Activated B cell treated with CpG ODN at 0.5 μM for 24 hours (primary cell): ENCODE measurements at regions not wholly inside any gene's neighbourhood (a gene's known extent, or its start where the extent isn't known, plus 50 kb on each side); places are given as distances from the start of the nearest gene placed in this dataset.

ENCODE experiments used
- ATAC-seq: fragments of 200-7000 bp; cut with Tn5 transposase; one replicate; pipeline ENCODE4 v1.10.0; 2021; ENCODE audit warnings: low read depth, mild to moderate bottlenecking, moderate library complexity
- CTCF ChIA-PET: fragments of 350-600 bp; sonication (Branson Sonifier 250); formaldehyde crosslinking; loops from one replicate; lab custom pipeline; 2021; ENCODE audit warnings: antibody characterized with exemption; lab: Charles Lee
- POLR2A ChIA-PET: fragments of 350-600 bp; sonication (Branson Sonifier 250); formaldehyde crosslinking; loops from one replicate; lab custom pipeline; 2021; ENCODE audit warnings: antibody characterized with exemption; lab: Charles Lee
- DNase-seq: peaks from one replicate; pipeline ENCODE4 v3.0.0; 2022
- H3K27ac Mint-ChIP-seq: one replicate; pipeline ENCODE4 v1.8.0; 2020; ENCODE audit warnings: mixed read lengths
- H3K27me3 Mint-ChIP-seq: one replicate; pipeline ENCODE4 v1.8.0; 2021; ENCODE audit warnings: mixed read lengths
- H3K36me3 Mint-ChIP-seq: one replicate; pipeline ENCODE4 v1.8.0; 2021; ENCODE audit warnings: low read depth, mixed read lengths
- H3K4me1 Mint-ChIP-seq: one replicate; pipeline ENCODE4 v1.8.0; 2021; ENCODE audit warnings: mixed read lengths
- H3K4me3 Mint-ChIP-seq: one replicate; pipeline ENCODE4 v1.8.0; 2020; ENCODE audit warnings: mild to moderate bottlenecking, mixed read lengths
- H3K9me3 Mint-ChIP-seq: one replicate; pipeline ENCODE4 v1.8.0; 2020; ENCODE audit warnings: mixed read lengths
- CTCF ChIP-seq: fragments of 200-600 bp; IDR thresholded peaks from one replicate; pipeline ENCODE4 v1.8.0; 2022; ENCODE audit warnings: antibody characterized with exemption, mild to moderate bottlenecking
- intact Hi-C: fragments of 100-400 bp; cut with micrococcal nuclease; formaldehyde crosslinking; loops from one replicate; pipeline ENCODE4 v1.15.1; 2024

- H3K36me3 Mint-ChIP-seq = no peaks in the 10 kb centered on the region
- intact Hi-C loops = no loop called here
- H3K9me3 Mint-ChIP-seq = peaks cover 3% of the 10 kb centered on the region
Observed at GRCh38 chr4:167524091-167524490, 289.8 kb upstream of the SPOCK3 start.

GRCh38 chr4:167537761-167538160, 303.5 kb upstream of the SPOCK3 start:
- POLR2A ChIA-PET = no interaction called here
- no peak overlapping the region for H3K4me3 Mint-ChIP-seq
- intact Hi-C loops = no loop called here

More at GRCh38 chr4:167524091-167524490, 289.8 kb upstream of the SPOCK3 start:
- no peaks in the 10 kb centered on the region for H3K27me3 Mint-ChIP-seq
- H3K4me3 Mint-ChIP-seq = no peak overlapping the region
- POLR2A ChIA-PET = no interaction called here
- no peak overlapping the region for H3K27ac Mint-ChIP-seq
- CTCF ChIA-PET = no interaction called here
- no peaks in the 10 kb centered on the region for H3K4me1 Mint-ChIP-seq
- ATAC-seq = no peak
- TF ChIP-seq CTCF = no peak
- DNase-seq = no peak

GRCh38 chr4:167541286-167541685, 307.0 kb upstream of the SPOCK3 start:
- H3K4me1 Mint-ChIP-seq = no peaks in the 10 kb centered on the region
- POLR2A ChIA-PET = no interaction called here
- H3K4me3 Mint-ChIP-seq = no peak overlapping the region

More at GRCh38 chr4:167537761-167538160, 303.5 kb upstream of the SPOCK3 start:
- ATAC-seq (no peak), DNase-seq (no peak)
- TF ChIP-seq CTCF = no peak
- Mint-ChIP-seq H3K9me3 (peaks cover 9% of the 10 kb centered on the region), H3K36me3 (no peaks in the 10 kb centered on the region), H3K27me3 (no peaks in the 10 kb centered on the region), H3K27ac (no peak overlapping the region), H3K4me1 (no peaks in the 10 kb centered on the region)
- CTCF ChIA-PET = no interaction called here

GRCh38 chr4:167544391-167544790, 310.1 kb upstream of the SPOCK3 start:
- Mint-ChIP-seq H3K9me3 (peaks cover 13% of the 10 kb centered on the region), H3K36me3 (no peaks in the 10 kb centered on the region), H3K27ac (no peak overlapping the region), H3K4me1 (no peaks in the 10 kb centered on the region), H3K27me3 (no peaks in the 10 kb centered on the region), H3K4me3 (no peak overlapping the region)
- POLR2A ChIA-PET = no interaction called here
- CTCF ChIA-PET = no interaction called here
- no peak for DNase-seq
- intact Hi-C loops = no loop called here
- TF ChIP-seq CTCF = no peak
- ATAC-seq = no peak

More at GRCh38 chr4:167541286-167541685, 307.0 kb upstream of the SPOCK3 start:
- Mint-ChIP-seq H3K36me3 (no peaks in the 10 kb centered on the region), H3K27ac (no peak overlapping the region), H3K9me3 (peaks cover 12% of the 10 kb centered on the region), H3K27me3 (no peaks in the 10 kb centered on the region)
- DNase-seq (no peak), ATAC-seq (no peak)
- CTCF ChIA-PET = no interaction called here
- intact Hi-C loops = no loop called here
- no peak for TF ChIP-seq CTCF

- H3K4me1 Mint-ChIP-seq = no peaks in the 10 kb centered on the region
- no peak overlapping the region for H3K27ac Mint-ChIP-seq
- POLR2A ChIA-PET = no interaction called here
- H3K9me3 Mint-ChIP-seq = peaks cover 12% of the 10 kb centered on the region
- no peak for ATAC-seq
- no peak for TF ChIP-seq CTCF
- intact Hi-C loops = no loop called here
- H3K27me3 Mint-ChIP-seq = no peaks in the 10 kb centered on the region
- no peak overlapping the region for H3K4me3 Mint-ChIP-seq
- CTCF ChIA-PET = no interaction called here
- no peaks in the 10 kb centered on the region for H3K36me3 Mint-ChIP-seq
- no peak for DNase-seq
Observed at GRCh38 chr4:167550021-167550420, 315.7 kb upstream of the SPOCK3 start.
